ENCODE measurements at regions not wholly inside any gene's neighbourhood (a gene's known extent, or its start where the extent isn't known, plus 50 kb on each side); places are given as distances from the start of the nearest gene placed in this dataset.
"Not testable (repeated sequence)": the region's sequence is repeated elsewhere in the genome, so short reads cannot be mapped to it uniquely, and the experiment has no call there.

GRCh38 chr20:48024539-48024938 is 239.3 kb upstream of the SULF2 start:
- Histone ChIP-seq H3K4me1 (no peaks in the 10 kb centered on the region), H3K9me3 (no peaks in the 10 kb centered on the region), H3K27ac (no peak overlapping the region), H3K4me3 (no peak overlapping the region), H3K27me3 (no peaks in the 10 kb centered on the region), H3K36me3 (no peaks in the 10 kb centered on the region)
- intact Hi-C loops (cut with DNase I) = no loop called here
- TF ChIP-seq CTCF (IDR thresholded peaks at IDR 0.05) = no peak
- no peak for DNase-seq (ENCODE audit: low spot score in 2 of 2)

- H3K27ac ChIP-seq; DNase-seq (ENCODE audit: low spot score in 2 of 2); H3K36me3 ChIP-seq; H3K27me3 ChIP-seq; intact Hi-C loops (cut with DNase I); H3K4me3 ChIP-seq; H3K4me1 ChIP-seq; H3K9me3 ChIP-seq: not testable (repeated sequence)
These were observed 235.4 kb upstream of the SULF2 start for GRCh38 chr20:48020696-48021095.

GRCh38 chr20:48019940-48020339 is 234.7 kb upstream of the SULF2 start:
- Histone ChIP-seq H3K36me3 (no peaks in the 10 kb centered on the region), H3K27me3 (no peaks in the 10 kb centered on the region), H3K4me1 (no peaks in the 10 kb centered on the region), H3K27ac (no peak overlapping the region), H3K9me3 (no peaks in the 10 kb centered on the region), H3K4me3 (no peak overlapping the region)
- TF ChIP-seq CTCF (IDR thresholded peaks at IDR 0.05) = no peak
- intact Hi-C loops (cut with DNase I) = no loop called here
- DNase-seq (ENCODE audit: low spot score in 2 of 2) = no peak

- Histone ChIP-seq H3K27ac (no peak overlapping the region), H3K9me3 (no peaks in the 10 kb centered on the region), H3K36me3 (no peaks in the 10 kb centered on the region), H3K27me3 (no peaks in the 10 kb centered on the region), H3K4me1 (no peaks in the 10 kb centered on the region), H3K4me3 (no peak overlapping the region)
- no peak for DNase-seq (ENCODE audit: low spot score in 2 of 2)
- no peak for TF ChIP-seq CTCF (IDR thresholded peaks at IDR 0.05)
- intact Hi-C loops (cut with DNase I) = no loop called here
These were observed 234.2 kb upstream of the SULF2 start for GRCh38 chr20:48019496-48019895.

GRCh38 chr20:48018851-48019250 is 233.6 kb upstream of the SULF2 start:
- DNase-seq (ENCODE audit: low spot score in 2 of 2); intact Hi-C loops (cut with DNase I); H3K36me3 ChIP-seq; H3K4me3 ChIP-seq; H3K27me3 ChIP-seq; H3K9me3 ChIP-seq; H3K27ac ChIP-seq; H3K4me1 ChIP-seq: not testable (repeated sequence)

GRCh38 chr20:48017992-48018391 is 232.7 kb upstream of the SULF2 start:
- intact Hi-C loops (cut with DNase I) = no loop called here
- Histone ChIP-seq H3K36me3 (no peaks in the 10 kb centered on the region), H3K9me3 (no peaks in the 10 kb centered on the region), H3K27me3 (no peaks in the 10 kb centered on the region), H3K27ac (no peak overlapping the region), H3K4me1 (no peaks in the 10 kb centered on the region), H3K4me3 (no peak overlapping the region)
- TF ChIP-seq CTCF (IDR thresholded peaks at IDR 0.05) = no peak
- DNase-seq (ENCODE audit: low spot score in 2 of 2) = no peak

- no peak for DNase-seq (ENCODE audit: low spot score in 2 of 2)
- Histone ChIP-seq H3K9me3 (peaks cover 0 to 3% of the 10 kb centered on the region in 2 donors), H3K27ac (no peak overlapping the region), H3K27me3 (no peaks in the 10 kb centered on the region), H3K4me1 (no peaks in the 10 kb centered on the region), H3K36me3 (no peaks in the 10 kb centered on the region), H3K4me3 (no peak overlapping the region)
- intact Hi-C loops (cut with DNase I) = no loop called here
- no peak for TF ChIP-seq CTCF (IDR thresholded peaks at IDR 0.05)
These were observed 232.2 kb upstream of the SULF2 start for GRCh38 chr20:48017509-48017908.

Data from ascending aorta (tissue), 2 donors.